Lung (tissue), 11 donors: ENCODE measurements at regions not wholly inside any gene's neighbourhood (a gene's known extent, or its start where the extent isn't known, plus 50 kb on each side); places are given as distances from the start of the nearest gene placed in this dataset.

Experiments used
- ATAC-seq: fragments of 200-7000 bp; cut with Tn5 transposase; one replicate; pipeline ENCODE4 v1.9.1; 2020; ENCODE audit warnings: moderate number of reproducible peaks; ENCODE audit not compliant: insufficient read depth, low FRiP score
- DNase-seq, 3 donors: peaks; one replicate each; pipeline ENCODE4 v3.0.0-alpha.2; 2013 to 2017
- H3K27ac ChIP-seq, 2 donors: one replicate each; pipeline ENCODE4 v1.5.1; 2013; ENCODE audit warnings: mild to moderate bottlenecking in 2 of 2, moderate library complexity in 2 of 2, control low read depth in 1 of 2, inconsistent platforms in 1 of 2, low read depth in 1 of 2, low read length in 1 of 2
- H3K27me3 ChIP-seq, 3 donors: one replicate each; pipeline ENCODE4 v1.5.1; 2013; ENCODE audit warnings: low read length in 2 of 3; ENCODE audit not compliant: control insufficient read depth in 3 of 3, insufficient read depth in 3 of 3
- H3K36me3 ChIP-seq, 4 donors: one replicate each; pipeline ENCODE4 v1.5.1; 2013; ENCODE audit warnings: low read length in 4 of 4, mild to moderate bottlenecking in 1 of 4, moderate library complexity in 1 of 4; ENCODE audit not compliant: control insufficient read depth in 4 of 4, insufficient read depth in 4 of 4
- H3K4me1 ChIP-seq, 5 donors: one replicate each; pipeline ENCODE4 v1.5.1; 2013; ENCODE audit warnings: low read length in 5 of 5, mild to moderate bottlenecking in 2 of 5, moderate library complexity in 1 of 5; ENCODE audit not compliant: control insufficient read depth in 5 of 5, insufficient read depth in 5 of 5
- H3K4me3 ChIP-seq: one replicate; pipeline ENCODE4 v1.5.1; 2013; ENCODE audit warnings: mild to moderate bottlenecking, control low read depth, moderate library complexity
- H3K9ac ChIP-seq, 2 donors: one replicate each; pipeline ENCODE4 v1.5.1; 2013; ENCODE audit warnings: low read length in 2 of 2, control low read depth in 1 of 2; ENCODE audit not compliant: insufficient read depth in 1 of 2
- H3K9me3 ChIP-seq, 4 donors: one replicate each; pipeline ENCODE4 v1.5.1; 2013; ENCODE audit warnings: low read length in 3 of 4, mild to moderate bottlenecking in 1 of 4, moderate library complexity in 1 of 4; ENCODE audit not compliant: control insufficient read depth in 4 of 4, insufficient read depth in 3 of 4
- CTCF ChIP-seq: IDR thresholded peaks from 2 replicates; pipeline ENCODE4 v1.5.1; 2012; ENCODE audit warnings: mild to moderate bottlenecking; ENCODE audit errors: control extremely low read depth, extremely low read depth
- WGBS, 2 donors: extraction: QIAGEN DNeasy Blood & Tissue Kit; methylation state at CpG; one replicate each; pipeline ENCODE4 v1.1.7; 2013; 5-methylcytosine and 5-hydroxymethylcytosine counted together
- donor health status: control.
- donor health status: control.
- donor health status: Bipolar disorder and iron deficiency.
- donor health status: healthy.
- donor health status: DM: yes; HTN: yes; CAD: no.

GRCh38 chrX:149272690-149273463, 232.2 kb downstream of the IDS start:
- peaks cover 0 to 2% (median 0%) of the 10 kb centered on the region in 4 donors for H3K9me3 ChIP-seq
- ATAC-seq (no peak), DNase-seq (no peak)
- peaks cover 0 to 2% (median 0%) of the 10 kb centered on the region in 3 donors for H3K27me3 ChIP-seq
- H3K4me1 ChIP-seq = no peaks in the 10 kb centered on the region
- H3K9ac ChIP-seq = no peak overlapping the region
- H3K27ac ChIP-seq = no peak overlapping the region
- H3K4me3 ChIP-seq = no peak overlapping the region
- H3K36me3 ChIP-seq = no peaks in the 10 kb centered on the region
- TF ChIP-seq CTCF = no peak
- WGBS, 2 donors = 70 to 91% methylated on average over 10 of the region's 10 CpGs

- no peak for ATAC-seq
- H3K9ac ChIP-seq = no peak overlapping the region
- no peak overlapping the region for H3K27ac ChIP-seq
- peaks cover 0 to 2% (median 0%) of the 10 kb centered on the region in 3 donors for H3K27me3 ChIP-seq
- no peaks in the 10 kb centered on the region for H3K4me1 ChIP-seq
- no peaks in the 10 kb centered on the region for H3K36me3 ChIP-seq
- no peak overlapping the region for H3K4me3 ChIP-seq
- H3K9me3 ChIP-seq = peaks cover 0 to 5% (median 0%) of the 10 kb centered on the region in 4 donors
- no peak for TF ChIP-seq CTCF
- no peak for DNase-seq
- WGBS, 2 donors = 61 to 82% methylated on average over 6 of the region's 6 CpGs
Observed at GRCh38 chrX:149267878-149268813, 237.0 kb downstream of the IDS start.

GRCh38 chrX:149262086-149262485, 243.0 kb downstream of the IDS start:
- DNase-seq (no peak), ATAC-seq (no peak)
- no peak overlapping the region for H3K27ac ChIP-seq
- no peaks in the 10 kb centered on the region for H3K27me3 ChIP-seq
- no peak for TF ChIP-seq CTCF
- 68 to 100% methylated on average over 1 of the region's 1 CpG for WGBS, 2 donors
- no peak overlapping the region for H3K9ac ChIP-seq
- H3K4me1 ChIP-seq = no peaks in the 10 kb centered on the region
- peaks cover 0 to 5% (median 0%) of the 10 kb centered on the region in 4 donors for H3K9me3 ChIP-seq
- no peaks in the 10 kb centered on the region for H3K36me3 ChIP-seq
- no peak overlapping the region for H3K4me3 ChIP-seq
